ENCODE measurements at regions not wholly inside any gene's neighbourhood (a gene's known extent, or its start where the extent isn't known, plus 50 kb on each side); places are given as distances from the start of the nearest gene placed in this dataset.

DNA sequence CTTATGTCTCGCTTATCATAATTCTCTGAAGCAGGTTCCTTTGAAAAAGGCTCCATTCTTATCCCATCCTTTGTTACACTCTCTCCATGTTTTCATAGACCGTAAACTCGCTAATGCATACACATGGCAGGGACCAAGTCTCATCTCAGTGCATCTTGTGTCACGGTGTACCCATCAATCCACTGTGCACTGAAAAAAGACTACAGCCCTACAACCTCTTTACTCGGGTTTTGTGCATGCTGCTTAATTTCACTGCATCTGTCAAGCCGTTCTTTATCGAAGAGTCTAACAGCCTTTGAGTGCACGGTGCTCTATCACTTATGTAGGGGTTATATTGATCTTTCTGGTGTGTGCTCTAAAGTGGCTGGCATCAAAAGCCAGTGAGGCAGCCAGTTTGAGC, 302.9 kb upstream of the ERBB4 start (continued):
- TF ChIP-seq, protein P1, sequence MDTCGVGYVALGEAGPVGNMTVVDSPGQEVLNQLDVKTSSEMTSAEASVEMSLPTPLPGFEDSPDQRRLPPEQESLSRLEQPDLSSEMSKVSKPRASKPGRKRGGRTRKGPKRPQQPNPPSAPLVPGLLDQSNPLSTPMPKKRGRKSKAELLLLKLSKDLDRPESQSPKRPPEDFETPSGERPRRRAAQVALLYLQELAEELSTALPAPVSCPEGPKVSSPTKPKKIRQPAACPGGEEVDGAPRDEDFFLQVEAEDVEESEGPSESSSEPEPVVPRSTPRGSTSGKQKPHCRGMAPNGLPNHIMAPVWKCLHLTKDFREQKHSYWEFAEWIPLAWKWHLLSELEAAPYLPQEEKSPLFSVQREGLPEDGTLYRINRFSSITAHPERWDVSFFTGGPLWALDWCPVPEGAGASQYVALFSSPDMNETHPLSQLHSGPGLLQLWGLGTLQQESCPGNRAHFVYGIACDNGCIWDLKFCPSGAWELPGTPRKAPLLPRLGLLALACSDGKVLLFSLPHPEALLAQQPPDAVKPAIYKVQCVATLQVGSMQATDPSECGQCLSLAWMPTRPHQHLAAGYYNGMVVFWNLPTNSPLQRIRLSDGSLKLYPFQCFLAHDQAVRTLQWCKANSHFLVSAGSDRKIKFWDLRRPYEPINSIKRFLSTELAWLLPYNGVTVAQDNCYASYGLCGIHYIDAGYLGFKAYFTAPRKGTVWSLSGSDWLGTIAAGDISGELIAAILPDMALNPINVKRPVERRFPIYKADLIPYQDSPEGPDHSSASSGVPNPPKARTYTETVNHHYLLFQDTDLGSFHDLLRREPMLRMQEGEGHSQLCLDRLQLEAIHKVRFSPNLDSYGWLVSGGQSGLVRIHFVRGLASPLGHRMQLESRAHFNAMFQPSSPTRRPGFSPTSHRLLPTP (IDR thresholded peaks at IDR 0.05; ENCODE audit: borderline replicate concordance, extremely low read depth, insufficient read length): no peak
- TF ChIP-seq PHF20 (IDR thresholded peaks at IDR 0.05; ENCODE audit: partially characterized antibody): no peak
- TF ChIP-seq ZNF140 (CRISPR knock-in tag; IDR thresholded peaks at IDR 0.05): no peak
- TF ChIP-seq, protein P2, sequence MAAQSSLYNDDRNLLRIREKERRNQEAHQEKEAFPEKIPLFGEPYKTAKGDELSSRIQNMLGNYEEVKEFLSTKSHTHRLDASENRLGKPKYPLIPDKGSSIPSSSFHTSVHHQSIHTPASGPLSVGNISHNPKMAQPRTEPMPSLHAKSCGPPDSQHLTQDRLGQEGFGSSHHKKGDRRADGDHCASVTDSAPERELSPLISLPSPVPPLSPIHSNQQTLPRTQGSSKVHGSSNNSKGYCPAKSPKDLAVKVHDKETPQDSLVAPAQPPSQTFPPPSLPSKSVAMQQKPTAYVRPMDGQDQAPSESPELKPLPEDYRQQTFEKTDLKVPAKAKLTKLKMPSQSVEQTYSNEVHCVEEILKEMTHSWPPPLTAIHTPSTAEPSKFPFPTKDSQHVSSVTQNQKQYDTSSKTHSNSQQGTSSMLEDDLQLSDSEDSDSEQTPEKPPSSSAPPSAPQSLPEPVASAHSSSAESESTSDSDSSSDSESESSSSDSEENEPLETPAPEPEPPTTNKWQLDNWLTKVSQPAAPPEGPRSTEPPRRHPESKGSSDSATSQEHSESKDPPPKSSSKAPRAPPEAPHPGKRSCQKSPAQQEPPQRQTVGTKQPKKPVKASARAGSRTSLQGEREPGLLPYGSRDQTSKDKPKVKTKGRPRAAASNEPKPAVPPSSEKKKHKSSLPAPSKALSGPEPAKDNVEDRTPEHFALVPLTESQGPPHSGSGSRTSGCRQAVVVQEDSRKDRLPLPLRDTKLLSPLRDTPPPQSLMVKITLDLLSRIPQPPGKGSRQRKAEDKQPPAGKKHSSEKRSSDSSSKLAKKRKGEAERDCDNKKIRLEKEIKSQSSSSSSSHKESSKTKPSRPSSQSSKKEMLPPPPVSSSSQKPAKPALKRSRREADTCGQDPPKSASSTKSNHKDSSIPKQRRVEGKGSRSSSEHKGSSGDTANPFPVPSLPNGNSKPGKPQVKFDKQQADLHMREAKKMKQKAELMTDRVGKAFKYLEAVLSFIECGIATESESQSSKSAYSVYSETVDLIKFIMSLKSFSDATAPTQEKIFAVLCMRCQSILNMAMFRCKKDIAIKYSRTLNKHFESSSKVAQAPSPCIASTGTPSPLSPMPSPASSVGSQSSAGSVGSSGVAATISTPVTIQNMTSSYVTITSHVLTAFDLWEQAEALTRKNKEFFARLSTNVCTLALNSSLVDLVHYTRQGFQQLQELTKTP (IDR thresholded peaks at IDR 0.05; ENCODE audit: low read depth in 1 of 2, partially characterized antibody in 2 of 2): no peak
- no peak for TF ChIP-seq CTBP1 (IDR thresholded peaks at IDR 0.05; ENCODE audit: borderline replicate concordance)
- TF ChIP-seq, protein P3, sequence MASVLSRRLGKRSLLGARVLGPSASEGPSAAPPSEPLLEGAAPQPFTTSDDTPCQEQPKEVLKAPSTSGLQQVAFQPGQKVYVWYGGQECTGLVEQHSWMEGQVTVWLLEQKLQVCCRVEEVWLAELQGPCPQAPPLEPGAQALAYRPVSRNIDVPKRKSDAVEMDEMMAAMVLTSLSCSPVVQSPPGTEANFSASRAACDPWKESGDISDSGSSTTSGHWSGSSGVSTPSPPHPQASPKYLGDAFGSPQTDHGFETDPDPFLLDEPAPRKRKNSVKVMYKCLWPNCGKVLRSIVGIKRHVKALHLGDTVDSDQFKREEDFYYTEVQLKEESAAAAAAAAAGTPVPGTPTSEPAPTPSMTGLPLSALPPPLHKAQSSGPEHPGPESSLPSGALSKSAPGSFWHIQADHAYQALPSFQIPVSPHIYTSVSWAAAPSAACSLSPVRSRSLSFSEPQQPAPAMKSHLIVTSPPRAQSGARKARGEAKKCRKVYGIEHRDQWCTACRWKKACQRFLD (CRISPR knock-in tag; IDR thresholded peaks at IDR 0.05): no peak
- TF ChIP-seq, protein P4, sequence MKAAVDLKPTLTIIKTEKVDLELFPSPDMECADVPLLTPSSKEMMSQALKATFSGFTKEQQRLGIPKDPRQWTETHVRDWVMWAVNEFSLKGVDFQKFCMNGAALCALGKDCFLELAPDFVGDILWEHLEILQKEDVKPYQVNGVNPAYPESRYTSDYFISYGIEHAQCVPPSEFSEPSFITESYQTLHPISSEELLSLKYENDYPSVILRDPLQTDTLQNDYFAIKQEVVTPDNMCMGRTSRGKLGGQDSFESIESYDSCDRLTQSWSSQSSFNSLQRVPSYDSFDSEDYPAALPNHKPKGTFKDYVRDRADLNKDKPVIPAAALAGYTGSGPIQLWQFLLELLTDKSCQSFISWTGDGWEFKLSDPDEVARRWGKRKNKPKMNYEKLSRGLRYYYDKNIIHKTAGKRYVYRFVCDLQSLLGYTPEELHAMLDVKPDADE (conservative IDR thresholded peaks at IDR 0.05; ENCODE audit: control insufficient read depth, low read depth, low read length): no peak

Data from K562 (cell line).